Lower leg skin (tissue), 3 donors: ENCODE measurements at regions not wholly inside any gene's neighbourhood (a gene's known extent, or its start where the extent isn't known, plus 50 kb on each side); places are given as distances from the start of the nearest gene placed in this dataset.

Source experiments
- CTCF ChIP-seq, 3 donors: fragments of 450-650 bp; IDR thresholded peaks; one replicate each; pipeline ENCODE4 v1.5.1; 2016; ENCODE audit warnings: antibody characterized with exemption in 3 of 3, mild to moderate bottlenecking in 3 of 3, moderate library complexity in 2 of 3
- POLR2A ChIP-seq, 2 donors: fragments of 450-650 bp; IDR thresholded peaks; one replicate each; pipeline ENCODE4 v1.6.1; 2016 to 2017; ENCODE audit warnings: antibody characterized with exemption in 2 of 2, mild to moderate bottlenecking in 1 of 2, moderate library complexity in 1 of 2

GRCh38 chr11:109303342-109303741 is 118.6 kb upstream of the C11orf87 start:
- TF ChIP-seq CTCF (IDR thresholded peaks at IDR 0.05), result no peak
- TF ChIP-seq POLR2A (IDR thresholded peaks at IDR 0.05), result no peak
